ENCODE measurements at regions not wholly inside any gene's neighbourhood (a gene's known extent, or its start where the extent isn't known, plus 50 kb on each side); places are given as distances from the start of the nearest gene placed in this dataset.
"Not testable (repeated sequence)": the region's sequence is repeated elsewhere in the genome, so short reads cannot be mapped to it uniquely, and the experiment has no call there.

DNA sequence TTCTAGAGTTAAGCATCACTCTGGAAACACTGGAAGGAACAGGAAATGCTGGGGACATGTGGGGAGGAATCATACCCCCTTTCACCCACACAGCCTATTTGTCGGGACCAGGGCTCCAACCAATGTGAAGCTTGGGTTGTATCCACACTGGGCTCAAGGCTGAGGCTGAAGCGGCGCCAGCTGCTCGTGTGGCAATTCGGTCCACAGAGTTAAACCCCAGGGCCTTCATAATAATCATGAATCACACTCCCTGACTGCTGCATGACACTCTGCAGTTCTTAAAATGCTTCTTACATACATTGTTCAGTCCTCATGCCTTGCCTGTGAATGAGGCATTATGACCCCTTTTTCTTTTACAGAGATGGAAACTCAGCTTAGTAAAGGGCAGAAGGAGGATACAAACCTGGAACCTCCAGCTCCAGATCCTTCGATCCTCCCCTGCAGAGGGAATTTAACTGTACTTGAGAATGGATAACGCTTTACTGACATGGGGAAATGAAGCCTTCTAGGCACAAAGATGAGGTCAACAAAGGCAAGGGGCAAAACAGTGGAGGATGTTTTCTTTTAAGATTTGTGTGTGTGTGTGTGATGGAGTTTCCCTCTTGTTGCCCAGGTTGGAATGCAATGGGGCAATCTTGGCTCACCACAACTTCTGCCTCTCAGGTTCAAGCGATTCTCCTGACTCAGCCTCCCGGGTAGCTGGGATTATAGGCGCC lies 72.7 kb downstream of the SOX9 start:
- dilution Hi-C loops (cut with MboI; ENCODE audit: extremely low pct_ligation_motif_present, low sequenced_read_pairs) (no loop called here), intact Hi-C loops (cut with micrococcal nuclease) (no loop called here)
- Histone ChIP-seq H3K4me1 (ENCODE audit: control insufficient read depth, extremely low read depth, insufficient read depth, low read length) (no peaks in the 10 kb centered on the region), H3K9me3 (replicated peaks; ENCODE audit: control insufficient read depth, insufficient read depth, low read length) (peaks cover 3% of the 10 kb centered on the region), H3K9ac (replicated peaks; ENCODE audit: extremely low read depth, insufficient read depth, low read length) (no peak overlapping the region), H4K20me1 (replicated peaks; ENCODE audit: control insufficient read depth, extremely low read depth, insufficient read depth, low read length) (no peaks in the 10 kb centered on the region), H3K4me2 (ENCODE audit: insufficient read depth, low read length) (no peak overlapping the region), H3K4me3 (replicated peaks in 1 of 3; ENCODE audit: insufficient read depth in 1 of 3, low read depth in 1 of 3, low read length in 3 of 3) (no peak overlapping the region), H2AFZ (ENCODE audit: low read depth, low read length) (no peak overlapping the region), H3K27me3 (ENCODE audit: control insufficient read depth in 2 of 2, insufficient read depth in 2 of 2, low read length in 2 of 2) (no peaks in the 10 kb centered on the region), H3K27ac (ENCODE audit: insufficient read depth, low read depth, low read length) (no peak overlapping the region), H3K36me3 (ENCODE audit: control insufficient read depth in 2 of 2, extremely low read depth in 1 of 2, insufficient read depth in 2 of 2, low read length in 2 of 2) (no peaks in the 10 kb centered on the region), H3K79me2 (ENCODE audit: control insufficient read depth, insufficient read depth, low read length) (no peaks in the 10 kb centered on the region), H3K9me1 (replicated peaks; ENCODE audit: control insufficient read depth, extremely low read depth, insufficient read depth, low read length) (no peaks in the 10 kb centered on the region)
- POLR2A ChIA-PET, result no interaction called here
- no TSS peak for BruUV-seq (replicated peaks)
- TF ChIP-seq POLR2A (IDR thresholded peaks at IDR 0.05; ENCODE audit: low read depth, low read length) (no peak), JUN (IDR thresholded peaks at IDR 0.05; ENCODE audit: borderline replicate concordance, insufficient read depth, insufficient read length, low read depth) (no peak), POLR2AphosphoS5 (IDR thresholded peaks at IDR 0.05; ENCODE audit: insufficient read depth, low read depth, low read length) (no peak), EZH2 (IDR thresholded peaks at IDR 0.05; ENCODE audit: borderline replicate concordance, low read depth, low read length, severe bottlenecking) (no peak), MYC (IDR thresholded peaks at IDR 0.05; ENCODE audit: low read depth, low read length) (no peak)
- TF ChIP-seq, protein P1, sequence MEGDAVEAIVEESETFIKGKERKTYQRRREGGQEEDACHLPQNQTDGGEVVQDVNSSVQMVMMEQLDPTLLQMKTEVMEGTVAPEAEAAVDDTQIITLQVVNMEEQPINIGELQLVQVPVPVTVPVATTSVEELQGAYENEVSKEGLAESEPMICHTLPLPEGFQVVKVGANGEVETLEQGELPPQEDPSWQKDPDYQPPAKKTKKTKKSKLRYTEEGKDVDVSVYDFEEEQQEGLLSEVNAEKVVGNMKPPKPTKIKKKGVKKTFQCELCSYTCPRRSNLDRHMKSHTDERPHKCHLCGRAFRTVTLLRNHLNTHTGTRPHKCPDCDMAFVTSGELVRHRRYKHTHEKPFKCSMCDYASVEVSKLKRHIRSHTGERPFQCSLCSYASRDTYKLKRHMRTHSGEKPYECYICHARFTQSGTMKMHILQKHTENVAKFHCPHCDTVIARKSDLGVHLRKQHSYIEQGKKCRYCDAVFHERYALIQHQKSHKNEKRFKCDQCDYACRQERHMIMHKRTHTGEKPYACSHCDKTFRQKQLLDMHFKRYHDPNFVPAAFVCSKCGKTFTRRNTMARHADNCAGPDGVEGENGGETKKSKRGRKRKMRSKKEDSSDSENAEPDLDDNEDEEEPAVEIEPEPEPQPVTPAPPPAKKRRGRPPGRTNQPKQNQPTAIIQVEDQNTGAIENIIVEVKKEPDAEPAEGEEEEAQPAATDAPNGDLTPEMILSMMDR (IDR thresholded peaks at IDR 0.05; ENCODE audit: extremely low read depth in 1 of 2, insufficient read depth in 1 of 2, low read depth in 1 of 2, low read length in 2 of 2), result no peak
- DNase-seq (ENCODE audit: low read depth, low spot score), result no peak
- CTCF ChIA-PET, result no interaction called here
- no peak for FAIRE-seq

- H3K9me3 ChIP-seq (replicated peaks; ENCODE audit: control insufficient read depth, insufficient read depth, low read length); dilution Hi-C loops (cut with MboI; ENCODE audit: extremely low pct_ligation_motif_present, low sequenced_read_pairs); intact Hi-C loops (cut with micrococcal nuclease); H3K9me1 ChIP-seq (replicated peaks; ENCODE audit: control insufficient read depth, extremely low read depth, insufficient read depth, low read length); H3K79me2 ChIP-seq (ENCODE audit: control insufficient read depth, insufficient read depth, low read length); H3K27me3 ChIP-seq (ENCODE audit: control insufficient read depth in 2 of 2, insufficient read depth in 2 of 2, low read length in 2 of 2); H3K4me3 ChIP-seq (replicated peaks in 1 of 3; ENCODE audit: insufficient read depth in 1 of 3, low read depth in 1 of 3, low read length in 3 of 3); H3K4me2 ChIP-seq (ENCODE audit: insufficient read depth, low read length); POLR2A ChIA-PET; H4K20me1 ChIP-seq (replicated peaks; ENCODE audit: control insufficient read depth, extremely low read depth, insufficient read depth, low read length); H3K4me1 ChIP-seq (ENCODE audit: control insufficient read depth, extremely low read depth, insufficient read depth, low read length); FAIRE-seq; H3K27ac ChIP-seq (ENCODE audit: insufficient read depth, low read depth, low read length); DNase-seq (ENCODE audit: low read depth, low spot score); H2AFZ ChIP-seq (ENCODE audit: low read depth, low read length); CTCF ChIA-PET; H3K9ac ChIP-seq (replicated peaks; ENCODE audit: extremely low read depth, insufficient read depth, low read length); BruUV-seq (replicated peaks); H3K36me3 ChIP-seq (ENCODE audit: control insufficient read depth in 2 of 2, extremely low read depth in 1 of 2, insufficient read depth in 2 of 2, low read length in 2 of 2): not testable (repeated sequence)
These were observed 73.3 kb downstream of the SOX9 start for GRCh38 chr17:72194107-72194440.
